ENCODE measurements at regions not wholly inside any gene's neighbourhood (a gene's known extent, or its start where the extent isn't known, plus 50 kb on each side); places are given as distances from the start of the nearest gene placed in this dataset.

DNA sequence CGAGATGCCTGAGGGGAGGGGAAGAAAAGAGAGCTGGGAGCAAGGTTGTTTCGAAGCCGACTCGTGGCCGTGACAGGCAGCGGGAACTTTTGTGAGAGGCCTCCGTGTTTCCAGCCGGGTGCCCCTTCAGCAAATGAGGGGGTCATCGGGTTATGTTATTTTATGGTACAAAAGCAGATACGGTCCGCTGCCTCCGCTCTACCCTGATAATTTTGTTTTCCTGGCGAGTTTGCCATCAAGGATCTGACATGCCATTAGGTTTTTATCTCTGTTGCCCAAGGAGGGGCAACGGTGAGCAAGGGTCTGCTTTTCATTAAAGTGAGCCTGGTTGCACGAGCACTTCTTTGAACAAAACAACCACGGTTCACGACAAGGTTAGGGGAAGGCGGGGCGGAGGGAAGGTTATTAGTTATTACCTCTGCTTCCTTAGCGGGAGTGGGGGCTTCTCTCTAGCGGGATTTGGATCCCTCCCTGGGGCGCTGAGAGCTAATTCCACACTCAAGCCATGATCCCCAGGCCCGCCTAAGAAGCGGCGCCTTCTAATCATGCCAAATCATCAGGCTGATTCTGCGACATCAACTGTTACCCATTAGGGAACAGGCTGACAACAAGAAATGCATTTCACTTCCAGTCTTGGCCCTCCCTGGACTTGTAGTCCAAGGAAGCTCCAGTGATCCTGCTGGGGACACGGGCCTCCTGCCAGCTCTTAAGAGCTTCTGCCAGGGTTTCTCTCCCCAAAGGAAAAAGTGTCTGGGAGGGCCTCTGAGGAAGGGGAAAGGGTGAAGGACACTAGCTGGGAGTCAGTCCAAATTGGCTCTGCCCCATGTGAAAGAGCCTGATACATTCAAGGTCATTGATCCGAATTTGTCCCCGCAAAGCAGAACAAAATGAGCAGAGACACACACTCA, 617.7 kb downstream of the MID1IP1 start:
- TF ChIP-seq CTCF (IDR thresholded peaks at IDR 0.05) (no peak), POLR2A (IDR thresholded peaks at IDR 0.05) (no peak), POLR2AphosphoS5 (IDR thresholded peaks at IDR 0.05) (no peak)
